ENCODE measurements at regions not wholly inside any gene's neighbourhood (a gene's known extent, or its start where the extent isn't known, plus 50 kb on each side); places are given as distances from the start of the nearest gene placed in this dataset.

- H3K79me2 ChIP-seq (ENCODE audit: insufficient read depth, low read length): no peaks in the 10 kb centered on the region
- no peaks in the 10 kb centered on the region for H3K9me3 ChIP-seq (ENCODE audit: insufficient read depth, low read depth, low read length)
- no peaks in the 10 kb centered on the region for H3K27me3 Mint-ChIP-seq (ENCODE audit: low read depth, unreplicated experiment)
- FAIRE-seq (no peak), DNase-seq (ENCODE audit: low read depth) (no peak)
- H3K9ac ChIP-seq (ENCODE audit: low read length): no peak overlapping the region
- H3K36me3 Mint-ChIP-seq (ENCODE audit: low read depth, unreplicated experiment): no peaks in the 10 kb centered on the region
- H3K36me3 ChIP-seq (ENCODE audit: insufficient read depth, low read length): no peaks in the 10 kb centered on the region
- H3K4me1 Mint-ChIP-seq (ENCODE audit: low read depth, unreplicated experiment): peaks cover 27% of the 10 kb centered on the region
- H4K20me1 ChIP-seq (ENCODE audit: insufficient read depth, low read length): no peaks in the 10 kb centered on the region
- H3K27ac ChIP-seq (ENCODE audit: low read depth, low read length): no peak overlapping the region
- H3K4me2 ChIP-seq (ENCODE audit: low read length): no peak overlapping the region
- H3K27me3 ChIP-seq (ENCODE audit: insufficient read depth, low read length): no peaks in the 10 kb centered on the region
- TF ChIP-seq, protein P1, sequence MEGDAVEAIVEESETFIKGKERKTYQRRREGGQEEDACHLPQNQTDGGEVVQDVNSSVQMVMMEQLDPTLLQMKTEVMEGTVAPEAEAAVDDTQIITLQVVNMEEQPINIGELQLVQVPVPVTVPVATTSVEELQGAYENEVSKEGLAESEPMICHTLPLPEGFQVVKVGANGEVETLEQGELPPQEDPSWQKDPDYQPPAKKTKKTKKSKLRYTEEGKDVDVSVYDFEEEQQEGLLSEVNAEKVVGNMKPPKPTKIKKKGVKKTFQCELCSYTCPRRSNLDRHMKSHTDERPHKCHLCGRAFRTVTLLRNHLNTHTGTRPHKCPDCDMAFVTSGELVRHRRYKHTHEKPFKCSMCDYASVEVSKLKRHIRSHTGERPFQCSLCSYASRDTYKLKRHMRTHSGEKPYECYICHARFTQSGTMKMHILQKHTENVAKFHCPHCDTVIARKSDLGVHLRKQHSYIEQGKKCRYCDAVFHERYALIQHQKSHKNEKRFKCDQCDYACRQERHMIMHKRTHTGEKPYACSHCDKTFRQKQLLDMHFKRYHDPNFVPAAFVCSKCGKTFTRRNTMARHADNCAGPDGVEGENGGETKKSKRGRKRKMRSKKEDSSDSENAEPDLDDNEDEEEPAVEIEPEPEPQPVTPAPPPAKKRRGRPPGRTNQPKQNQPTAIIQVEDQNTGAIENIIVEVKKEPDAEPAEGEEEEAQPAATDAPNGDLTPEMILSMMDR (IDR thresholded peaks at IDR 0.05; ENCODE audit: insufficient read depth, low read depth, low read length): no peak
- no peak for TF ChIP-seq EZH2 (IDR thresholded peaks at IDR 0.05; ENCODE audit: insufficient read depth, low read length)
- peaks cover 5% of the 10 kb centered on the region for H3K4me1 ChIP-seq (ENCODE audit: insufficient read depth, low read length)
- H2AFZ ChIP-seq (ENCODE audit: low read depth, low read length): no peak overlapping the region
- H3K4me3 ChIP-seq (ENCODE audit: insufficient read depth, low read depth, low read length): no peak overlapping the region
- H3K4me3 Mint-ChIP-seq (ENCODE audit: unreplicated experiment): no peak overlapping the region
- no peaks in the 10 kb centered on the region for H3K9me3 Mint-ChIP-seq (ENCODE audit: unreplicated experiment)
- H3K27ac Mint-ChIP-seq (ENCODE audit: unreplicated experiment): no peak overlapping the region
These were observed 172.1 kb upstream of the RFC3 start for GRCh38 chr13:33645591-33646554.

- Histone ChIP-seq H3K4me1 (ENCODE audit: insufficient read depth, low read length) (no peaks in the 10 kb centered on the region), H2AFZ (ENCODE audit: low read depth, low read length) (no peak overlapping the region), H3K4me2 (ENCODE audit: low read length) (no peak overlapping the region), H3K9ac (ENCODE audit: low read length) (no peak overlapping the region), H4K20me1 (ENCODE audit: insufficient read depth, low read length) (no peaks in the 10 kb centered on the region), H3K79me2 (ENCODE audit: insufficient read depth, low read length) (no peaks in the 10 kb centered on the region), H3K27ac (ENCODE audit: low read depth, low read length) (no peak overlapping the region), H3K36me3 (ENCODE audit: insufficient read depth, low read length) (no peaks in the 10 kb centered on the region), H3K4me3 (ENCODE audit: insufficient read depth, low read depth, low read length) (no peak overlapping the region), H3K27me3 (ENCODE audit: insufficient read depth, low read length) (no peaks in the 10 kb centered on the region), H3K9me3 (ENCODE audit: insufficient read depth, low read depth, low read length) (no peaks in the 10 kb centered on the region)
- FAIRE-seq: no peak
- H3K27me3 Mint-ChIP-seq (ENCODE audit: low read depth, unreplicated experiment): no peaks in the 10 kb centered on the region
- TF ChIP-seq, protein P1 (IDR thresholded peaks at IDR 0.05; ENCODE audit: insufficient read depth, low read depth, low read length): no peak
- TF ChIP-seq EZH2 (IDR thresholded peaks at IDR 0.05; ENCODE audit: insufficient read depth, low read length): no peak
- no peak overlapping the region for H3K4me3 Mint-ChIP-seq (ENCODE audit: unreplicated experiment)
- H3K4me1 Mint-ChIP-seq (ENCODE audit: low read depth, unreplicated experiment): peaks cover 9% of the 10 kb centered on the region
- DNase-seq (ENCODE audit: low read depth): no peak
- H3K36me3 Mint-ChIP-seq (ENCODE audit: low read depth, unreplicated experiment): no peaks in the 10 kb centered on the region
- no peaks in the 10 kb centered on the region for H3K9me3 Mint-ChIP-seq (ENCODE audit: unreplicated experiment)
- H3K27ac Mint-ChIP-seq (ENCODE audit: unreplicated experiment): no peak overlapping the region
These were observed 168.6 kb upstream of the RFC3 start for GRCh38 chr13:33649212-33649878.
